BLaER1 treated with 17β-estradiol and CSF1 and Interleukin-3, amounts not matched to agents 10 nM and 100 nM (cell line): ENCODE measurements at regions not wholly inside any gene's neighbourhood (a gene's known extent, or its start where the extent isn't known, plus 50 kb on each side); places are given as distances from the start of the nearest gene placed in this dataset.

Source experiments
- H3K27ac ChIP-seq, 11 experiments: shearing (Covaris generic); formaldehyde crosslinking; 2 replicates each; pipeline ENCODE4 v1.8.1; 2022
- H3K27me3 ChIP-seq, 11 experiments: shearing (Covaris generic); formaldehyde crosslinking; 2 replicates each; pipeline ENCODE4 v1.8.1; 2022
- H3K36me3 ChIP-seq, 11 experiments: shearing (Covaris generic); formaldehyde crosslinking; 2 replicates each; pipeline ENCODE4 v1.8.1; 2022
- H3K4me1 ChIP-seq, 10 experiments: shearing (Covaris generic); formaldehyde crosslinking; 2 replicates each; pipeline ENCODE4 v1.8.1; 2022
- H3K4me2 ChIP-seq, 11 experiments: shearing (Covaris generic); formaldehyde crosslinking; 2 replicates each; pipeline ENCODE4 v1.8.1; 2022
- H3K4me3 ChIP-seq, 10 experiments: shearing (Covaris generic); formaldehyde crosslinking; 2 replicates each; pipeline ENCODE4 v1.8.1; 2022
- H3K9ac ChIP-seq, 11 experiments: shearing (Covaris generic); formaldehyde crosslinking; 2 replicates each; pipeline ENCODE4 v1.8.1; 2022
- H3K9me3 ChIP-seq, 11 experiments: shearing (Covaris generic); formaldehyde crosslinking; replicated peaks in 1 of 11; 2 replicates each; pipeline ENCODE4 v1.8.1; 2022
- H4K20me1 ChIP-seq, 11 experiments: shearing (Covaris generic); formaldehyde crosslinking; 2 replicates each; pipeline ENCODE4 v1.8.1; 2022
- Cebpa-rat ChIP-seq, 11 experiments: shearing (Covaris generic); IDR thresholded peaks; 2 replicates each; pipeline ENCODE4 v1.8.1; 2022

DNA sequence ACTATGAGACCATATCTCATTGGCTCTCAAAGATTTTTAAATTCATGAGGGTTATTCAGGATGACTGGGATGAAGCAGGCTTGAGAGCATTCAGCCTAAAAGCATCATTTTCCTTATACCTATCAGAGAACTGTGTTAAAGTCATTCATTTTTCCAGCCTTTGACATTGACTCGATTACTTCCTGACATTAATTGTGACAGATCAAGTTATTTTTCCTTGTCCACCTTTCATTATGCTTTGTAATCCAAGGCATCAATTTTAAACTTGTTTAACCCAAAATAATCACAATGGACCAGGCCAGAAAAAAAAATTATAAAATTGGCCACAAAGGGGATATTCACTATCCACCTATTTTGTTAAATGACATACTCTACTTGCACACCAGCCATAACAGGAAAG lies 1606.8 kb upstream of the PIK3C3 start:
- Histone ChIP-seq H3K4me3 (no peak overlapping the region), H3K4me1 (no peaks in the 10 kb centered on the region), H3K9ac (no peak overlapping the region), H3K27me3 (no peaks in the 10 kb centered on the region), H3K9me3 (no peaks in the 10 kb centered on the region), H3K4me2 (no peak overlapping the region), H3K36me3 (no peaks in the 10 kb centered on the region), H3K27ac (no peak overlapping the region), H4K20me1 (no peaks in the 10 kb centered on the region)
- no peak for TF ChIP-seq Cebpa-rat (IDR thresholded peaks at IDR 0.05)

DNA sequence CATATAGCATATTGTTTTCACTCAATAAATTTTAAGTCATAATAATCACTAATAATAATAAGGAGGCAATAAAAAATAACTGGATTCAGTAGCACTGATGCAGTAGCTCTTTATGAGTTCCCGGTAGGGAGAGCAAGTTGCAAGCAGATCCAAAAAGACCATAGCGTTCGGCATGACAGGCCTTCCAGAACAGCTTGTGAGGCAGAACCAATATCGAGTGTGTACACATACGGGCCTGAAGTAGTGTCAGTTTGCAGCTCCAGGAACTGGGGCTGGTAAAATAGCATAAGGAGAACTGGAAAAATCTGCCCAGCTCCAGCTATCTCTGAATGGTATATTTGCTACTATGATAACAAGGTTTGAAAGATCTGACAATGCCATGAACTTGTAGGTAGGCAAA lies 1607.8 kb upstream of the PIK3C3 start:
- Histone ChIP-seq H4K20me1 (no peaks in the 10 kb centered on the region), H3K9me3 (no peaks in the 10 kb centered on the region), H3K36me3 (no peaks in the 10 kb centered on the region), H3K4me1 (no peaks in the 10 kb centered on the region), H3K27me3 (no peaks in the 10 kb centered on the region), H3K9ac (no peak overlapping the region), H3K4me3 (no peak overlapping the region), H3K4me2 (no peak overlapping the region), H3K27ac (no peak overlapping the region)
- TF ChIP-seq Cebpa-rat (IDR thresholded peaks at IDR 0.05): no peak

DNA sequence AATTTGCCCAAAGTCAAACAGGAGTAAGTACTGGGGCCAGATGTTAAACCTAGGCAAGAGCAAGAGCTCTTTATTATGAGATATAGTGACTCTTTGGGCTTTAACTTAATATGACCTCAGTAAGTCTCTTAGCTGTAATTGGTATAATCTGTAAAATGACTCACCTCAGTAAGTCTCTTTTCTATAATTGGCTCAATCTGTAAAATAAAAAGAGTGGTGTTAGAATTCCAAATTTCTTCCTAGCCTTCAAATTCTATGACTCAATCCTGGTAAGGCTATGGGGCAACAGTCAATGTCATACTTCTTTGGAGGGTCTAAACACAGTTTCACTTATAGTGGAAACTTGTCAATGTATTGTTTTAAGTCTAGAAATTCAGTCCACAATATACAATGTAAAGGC lies 1608.9 kb upstream of the PIK3C3 start:
- H3K27me3 ChIP-seq: no peaks in the 10 kb centered on the region
- no peaks in the 10 kb centered on the region for H4K20me1 ChIP-seq
- no peaks in the 10 kb centered on the region for H3K4me1 ChIP-seq
- H3K4me2 ChIP-seq: no peak overlapping the region
- no peak for TF ChIP-seq Cebpa-rat (IDR thresholded peaks at IDR 0.05)
- H3K9me3 ChIP-seq: no peaks in the 10 kb centered on the region
- H3K27ac ChIP-seq: no peak overlapping the region
- no peak overlapping the region for H3K4me3 ChIP-seq
- no peak overlapping the region for H3K9ac ChIP-seq
- H3K36me3 ChIP-seq: no peaks in the 10 kb centered on the region

DNA sequence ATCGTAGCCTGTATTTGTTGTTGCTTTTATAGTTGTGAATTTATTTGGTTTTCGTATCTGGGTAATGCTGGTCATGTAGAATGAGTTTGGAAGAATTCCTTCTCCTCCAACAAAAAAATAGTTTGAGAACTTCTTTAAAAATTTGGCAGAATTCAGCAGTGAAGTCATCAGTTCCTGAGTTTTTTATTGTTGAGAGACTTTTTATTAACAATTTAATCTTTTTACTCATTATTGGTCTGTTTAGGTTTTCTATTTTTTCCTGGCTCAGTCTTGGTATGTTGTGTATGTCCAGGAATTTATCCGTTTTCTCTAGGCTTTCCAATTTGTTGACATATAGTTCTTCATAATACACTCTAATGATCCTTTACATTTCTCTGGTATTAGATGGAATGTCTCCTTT lies 1613.3 kb upstream of the PIK3C3 start:
- Histone ChIP-seq H3K36me3 (no peaks in the 10 kb centered on the region), H3K27me3 (no peaks in the 10 kb centered on the region), H4K20me1 (no peaks in the 10 kb centered on the region), H3K4me3 (no peak overlapping the region), H3K27ac (no peak overlapping the region), H3K4me1 (no peaks in the 10 kb centered on the region), H3K9me3 (no peaks in the 10 kb centered on the region), H3K9ac (no peak overlapping the region), H3K4me2 (no peak overlapping the region)
- TF ChIP-seq Cebpa-rat (IDR thresholded peaks at IDR 0.05): no peak

DNA sequence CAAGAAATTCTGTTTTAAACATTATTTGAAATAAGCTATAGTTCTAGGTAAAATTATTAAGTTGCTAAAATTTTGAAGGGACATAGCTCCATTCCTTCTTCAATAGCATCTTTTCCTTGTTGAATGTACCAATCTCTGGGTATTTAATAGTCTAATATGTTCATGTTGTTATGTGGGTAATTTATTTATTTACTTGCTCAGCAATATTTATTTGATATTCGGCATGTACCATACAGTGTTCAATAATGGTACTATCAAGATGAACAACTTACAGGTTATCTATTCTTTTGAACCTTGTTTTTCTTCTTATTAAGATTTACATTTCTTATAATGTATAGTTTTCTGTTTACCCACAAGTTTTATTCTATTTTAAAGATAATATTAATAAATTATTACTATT lies 1616.8 kb upstream of the PIK3C3 start:
- Histone ChIP-seq H3K36me3 (no peaks in the 10 kb centered on the region), H3K9ac (no peak overlapping the region), H3K4me3 (no peak overlapping the region), H3K27me3 (no peaks in the 10 kb centered on the region), H4K20me1 (no peaks in the 10 kb centered on the region), H3K4me2 (no peak overlapping the region), H3K4me1 (no peaks in the 10 kb centered on the region), H3K9me3 (no peaks in the 10 kb centered on the region), H3K27ac (no peak overlapping the region)
- TF ChIP-seq Cebpa-rat (IDR thresholded peaks at IDR 0.05): no peak

DNA sequence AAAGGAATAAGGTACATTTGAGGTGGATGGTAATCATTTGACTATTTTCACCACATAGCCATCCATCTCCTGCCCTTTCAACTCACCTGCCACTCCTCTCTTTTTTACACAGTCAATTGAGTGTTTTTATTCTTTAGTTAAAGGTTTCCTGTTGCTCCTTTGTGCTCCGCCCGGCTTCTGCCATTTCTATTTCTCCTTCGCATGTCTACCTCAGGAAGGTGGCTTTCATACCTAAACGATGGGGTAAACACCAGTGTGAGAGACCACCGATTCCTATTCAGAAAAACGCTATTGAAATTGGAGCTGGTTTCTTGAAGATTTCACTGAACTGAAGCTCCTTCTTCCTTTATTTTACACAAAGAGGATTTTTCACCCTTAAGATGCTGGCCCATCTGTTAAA lies 1628.0 kb upstream of the PIK3C3 start:
- no peak overlapping the region for H3K4me3 ChIP-seq
- H3K27ac ChIP-seq: no peak overlapping the region
- no peaks in the 10 kb centered on the region for H4K20me1 ChIP-seq
- no peaks in the 10 kb centered on the region for H3K36me3 ChIP-seq
- H3K27me3 ChIP-seq: no peaks in the 10 kb centered on the region
- H3K9me3 ChIP-seq: peaks cover 0 to 4% (median 0%) of the 10 kb centered on the region in 11 experiments; a peak in 5 of 22 replicates
- H3K4me2 ChIP-seq: no peak overlapping the region
- no peaks in the 10 kb centered on the region for H3K4me1 ChIP-seq
- no peak overlapping the region for H3K9ac ChIP-seq
- no peak for TF ChIP-seq Cebpa-rat (IDR thresholded peaks at IDR 0.05)

DNA sequence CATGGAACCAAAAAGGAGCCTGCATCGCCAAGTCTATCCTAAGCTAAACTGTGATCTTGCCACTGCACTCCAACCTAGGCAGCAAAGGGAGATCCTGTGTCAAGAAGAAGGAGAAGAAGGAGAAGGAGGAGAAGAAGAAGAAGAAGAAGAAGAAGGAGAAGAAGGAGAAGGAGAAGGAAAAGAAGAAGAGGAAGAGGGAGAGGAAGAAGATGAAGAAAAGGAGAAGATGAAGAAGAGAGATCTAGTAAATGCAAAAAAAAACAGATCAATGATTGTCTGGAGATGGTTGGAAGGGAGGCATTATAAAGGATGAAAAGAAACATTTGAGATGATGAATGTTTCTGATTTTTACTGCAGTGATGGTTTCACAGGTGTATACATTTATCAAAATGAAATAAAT lies 1629.0 kb upstream of the PIK3C3 start:
- no peaks in the 10 kb centered on the region for H3K4me1 ChIP-seq
- no peak overlapping the region for H3K27ac ChIP-seq
- H3K4me2 ChIP-seq: no peak overlapping the region
- no peaks in the 10 kb centered on the region for H3K36me3 ChIP-seq
- H3K9ac ChIP-seq: no peak overlapping the region
- no peaks in the 10 kb centered on the region for H3K9me3 ChIP-seq
- TF ChIP-seq Cebpa-rat (IDR thresholded peaks at IDR 0.05): no peak
- no peaks in the 10 kb centered on the region for H4K20me1 ChIP-seq
- no peak overlapping the region for H3K4me3 ChIP-seq
- H3K27me3 ChIP-seq: no peaks in the 10 kb centered on the region

DNA sequence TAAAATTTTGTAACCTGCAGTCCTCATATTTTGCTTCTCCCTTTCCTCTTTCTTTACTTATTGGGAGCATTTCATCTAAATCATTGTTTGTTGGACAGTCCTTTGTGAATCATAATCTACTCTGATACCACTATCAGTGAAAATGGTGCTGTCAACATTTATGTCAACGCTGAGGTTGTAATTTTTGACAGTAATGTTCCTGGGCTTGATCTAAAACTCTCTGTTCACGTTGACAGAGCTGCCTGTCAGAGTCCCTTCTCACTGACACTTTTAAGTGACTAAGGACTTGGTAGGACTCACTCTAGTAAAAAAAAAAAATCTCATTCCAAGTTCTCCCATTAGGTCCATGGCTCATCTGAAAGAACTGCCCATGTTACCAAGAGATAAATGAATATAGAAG lies 1640.8 kb upstream of the PIK3C3 start:
- Histone ChIP-seq H3K36me3 (no peaks in the 10 kb centered on the region), H4K20me1 (no peaks in the 10 kb centered on the region), H3K9ac (no peak overlapping the region), H3K9me3 (no peaks in the 10 kb centered on the region), H3K27ac (no peak overlapping the region), H3K4me3 (no peak overlapping the region), H3K27me3 (no peaks in the 10 kb centered on the region), H3K4me2 (no peak overlapping the region), H3K4me1 (no peaks in the 10 kb centered on the region)
- no peak for TF ChIP-seq Cebpa-rat (IDR thresholded peaks at IDR 0.05)

DNA sequence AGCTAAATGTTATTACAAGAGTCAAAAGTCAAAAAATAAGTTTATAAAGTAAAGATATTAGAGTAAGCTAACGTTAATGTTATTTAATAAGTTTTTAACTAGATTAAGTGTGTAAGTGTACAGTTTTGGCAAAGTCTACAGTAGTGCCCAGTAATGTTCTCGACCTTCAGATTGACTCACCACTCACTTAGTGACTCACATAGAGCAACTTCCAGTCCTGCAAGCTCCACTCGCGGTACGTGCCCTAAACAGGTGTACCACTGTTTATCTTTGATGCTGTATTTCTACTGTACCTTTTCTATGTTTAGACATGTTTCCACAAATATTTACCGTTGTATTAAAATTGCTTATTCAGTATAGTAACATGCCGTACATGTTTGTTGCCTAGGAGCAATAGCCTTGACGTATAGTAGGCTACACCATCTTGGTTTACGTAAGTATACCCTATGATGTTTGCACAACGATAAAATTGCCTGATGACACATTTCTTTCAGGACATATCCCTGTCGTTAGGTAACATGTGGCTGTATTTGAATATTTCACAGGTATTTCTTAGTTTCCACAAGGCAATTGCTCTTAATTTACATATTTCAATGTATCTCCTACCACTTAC lies 1641.9 kb upstream of the PIK3C3 start:
- H3K4me2 ChIP-seq: no peak overlapping the region
- H3K9ac ChIP-seq: no peak overlapping the region
- H3K9me3 ChIP-seq: no peaks in the 10 kb centered on the region
- no peak overlapping the region for H3K27ac ChIP-seq
- no peaks in the 10 kb centered on the region for H4K20me1 ChIP-seq
- no peaks in the 10 kb centered on the region for H3K4me1 ChIP-seq
- no peak for TF ChIP-seq Cebpa-rat (IDR thresholded peaks at IDR 0.05)
- H3K36me3 ChIP-seq: no peaks in the 10 kb centered on the region
- H3K27me3 ChIP-seq: no peaks in the 10 kb centered on the region
- no peak overlapping the region for H3K4me3 ChIP-seq

DNA sequence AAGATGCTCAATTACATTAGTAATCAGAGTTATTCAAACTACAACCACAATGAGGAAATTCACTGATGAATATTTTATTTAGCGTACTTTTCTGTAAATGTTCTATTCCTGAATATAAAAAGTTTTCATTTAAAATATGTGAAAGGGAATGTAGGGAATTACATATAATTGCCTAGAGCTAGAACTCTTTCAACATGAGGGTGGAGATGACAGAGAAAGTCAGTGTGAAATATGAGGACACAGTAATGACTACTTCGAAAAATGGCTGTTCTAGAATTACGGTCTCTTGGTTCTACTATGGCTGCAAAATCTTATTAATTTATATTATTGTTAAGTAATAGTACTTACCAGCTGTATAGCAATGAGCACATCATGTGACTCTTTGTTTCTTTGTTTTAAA lies 1647.4 kb upstream of the PIK3C3 start:
- no peak for TF ChIP-seq Cebpa-rat (IDR thresholded peaks at IDR 0.05)
- Histone ChIP-seq H4K20me1 (no peaks in the 10 kb centered on the region), H3K9me3 (peaks cover 0 to 15% (median 7%) of the 10 kb centered on the region in 11 experiments; a peak in 10 of 22 replicates), H3K27ac (no peak overlapping the region), H3K4me3 (no peak overlapping the region), H3K9ac (no peak overlapping the region), H3K36me3 (no peaks in the 10 kb centered on the region), H3K4me1 (no peaks in the 10 kb centered on the region), H3K4me2 (no peak overlapping the region), H3K27me3 (no peaks in the 10 kb centered on the region)
